ENCODE measurements at regions not wholly inside any gene's neighbourhood (a gene's known extent, or its start where the extent isn't known, plus 50 kb on each side); places are given as distances from the start of the nearest gene placed in this dataset.
A peak's percentile ranks its signal among the peaks of the same experiment; 100 is the strongest.
"Not testable (repeated sequence)": the region's sequence is repeated elsewhere in the genome, so short reads cannot be mapped to it uniquely, and the experiment has no call there.

- no peak for ATAC-seq (ENCODE audit: poor library complexity)
- H3K36me3 Mint-ChIP-seq (ENCODE audit: low read depth), result no peaks in the 10 kb centered on the region
- POLR2A ChIA-PET, result no interaction called here
- H3K4me3 Mint-ChIP-seq, result no peak overlapping the region
- no peak overlapping the region for H3K27ac ChIP-seq (ENCODE audit: low read depth in 1 of 2, low read length in 2 of 2)
- H3K4me1 ChIP-seq (ENCODE audit: insufficient read depth, low read length), result no peaks in the 10 kb centered on the region
- no peaks in the 10 kb centered on the region for H3K9me3 ChIP-seq (ENCODE audit: control insufficient read depth in 1 of 2, insufficient read depth in 1 of 2, low read length in 2 of 2)
- TF ChIP-seq CTCF (IDR thresholded peaks at IDR 0.05), result no peak
- no peaks in the 10 kb centered on the region for H3K27me3 ChIP-seq (ENCODE audit: control insufficient read depth in 1 of 2, insufficient read depth in 2 of 2, low read length in 2 of 2)
- CTCF ChIA-PET, result no interaction called here
- peaks cover 3% of the 10 kb centered on the region for H3K27me3 Mint-ChIP-seq
- intact Hi-C loops (cut with DNase I, micrococcal nuclease), result no loop called here
- no peaks in the 10 kb centered on the region for H3K9me3 Mint-ChIP-seq
- H3K4me3 ChIP-seq (ENCODE audit: low read length), result no peak overlapping the region
- DNase-seq, result no peak
- no peaks in the 10 kb centered on the region for H3K36me3 ChIP-seq (ENCODE audit: insufficient read depth, low read length)
- peaks cover 7% of the 10 kb centered on the region for H3K4me1 Mint-ChIP-seq (ENCODE audit: low read depth)
- H3K27ac Mint-ChIP-seq, result no peak overlapping the region
Measured at GRCh38 chr12:66756631-66757030, 77.8 kb upstream of the GRIP1 start.

- H3K9me3 Mint-ChIP-seq; H3K9me3 ChIP-seq (ENCODE audit: control insufficient read depth in 1 of 2, insufficient read depth in 1 of 2, low read length in 2 of 2); H3K27ac Mint-ChIP-seq; H3K36me3 Mint-ChIP-seq (ENCODE audit: low read depth); H3K27me3 Mint-ChIP-seq; CTCF ChIA-PET; ATAC-seq (ENCODE audit: poor library complexity); H3K4me1 ChIP-seq (ENCODE audit: insufficient read depth, low read length); DNase-seq; intact Hi-C loops (cut with DNase I, micrococcal nuclease); H3K36me3 ChIP-seq (ENCODE audit: insufficient read depth, low read length); H3K4me3 Mint-ChIP-seq; H3K27ac ChIP-seq (ENCODE audit: low read depth in 1 of 2, low read length in 2 of 2); H3K4me3 ChIP-seq (ENCODE audit: low read length); POLR2A ChIA-PET; H3K27me3 ChIP-seq (ENCODE audit: control insufficient read depth in 1 of 2, insufficient read depth in 2 of 2, low read length in 2 of 2): not testable (repeated sequence)
- peaks cover 11% of the 10 kb centered on the region for H3K4me1 Mint-ChIP-seq (ENCODE audit: low read depth)
Measured at GRCh38 chr12:66760122-66760521, 81.2 kb upstream of the GRIP1 start.

GRCh38 chr12:66763467-66763866, 84.6 kb upstream of the GRIP1 start:
- no peaks in the 10 kb centered on the region for H3K9me3 Mint-ChIP-seq
- POLR2A ChIA-PET, result no interaction called here
- peaks cover 34% of the 10 kb centered on the region for H3K4me1 Mint-ChIP-seq (ENCODE audit: low read depth)
- H3K36me3 ChIP-seq (ENCODE audit: insufficient read depth, low read length), result no peaks in the 10 kb centered on the region
- intact Hi-C loops (cut with DNase I, micrococcal nuclease), result no loop called here
- H3K4me3 Mint-ChIP-seq, result no peak overlapping the region
- peaks cover 4% of the 10 kb centered on the region for H3K4me1 ChIP-seq (ENCODE audit: insufficient read depth, low read length)
- no peaks in the 10 kb centered on the region for H3K27me3 ChIP-seq (ENCODE audit: control insufficient read depth in 1 of 2, insufficient read depth in 2 of 2, low read length in 2 of 2)
- DNase-seq, result no peak
- no peak for ATAC-seq (ENCODE audit: poor library complexity)
- no peak for TF ChIP-seq CTCF (IDR thresholded peaks at IDR 0.05)
- H3K36me3 Mint-ChIP-seq (ENCODE audit: low read depth), result no peaks in the 10 kb centered on the region
- H3K27ac ChIP-seq (ENCODE audit: low read depth in 1 of 2, low read length in 2 of 2), result no peak overlapping the region
- no peaks in the 10 kb centered on the region for H3K9me3 ChIP-seq (ENCODE audit: control insufficient read depth in 1 of 2, insufficient read depth in 1 of 2, low read length in 2 of 2)
- H3K27me3 Mint-ChIP-seq, result no peaks in the 10 kb centered on the region
- H3K27ac Mint-ChIP-seq, result no peak overlapping the region
- no peak overlapping the region for H3K4me3 ChIP-seq (ENCODE audit: low read length)
- CTCF ChIA-PET, result interaction anchor here (0.8 kb wide), 1 partner anchor 12 kb away, joined by 3 read pairs; no protein-coding TSS in a partner anchor

GRCh38 chr12:66765204-66765603, 86.3 kb upstream of the GRIP1 start:
- no peak for ATAC-seq (ENCODE audit: poor library complexity)
- Histone ChIP-seq H3K27ac (ENCODE audit: low read depth in 1 of 2, low read length in 2 of 2) (no peak overlapping the region), H3K36me3 (ENCODE audit: insufficient read depth, low read length) (no peaks in the 10 kb centered on the region), H3K4me3 (ENCODE audit: low read length) (no peak overlapping the region), H3K27me3 (ENCODE audit: control insufficient read depth in 1 of 2, insufficient read depth in 2 of 2, low read length in 2 of 2) (no peaks in the 10 kb centered on the region), H3K9me3 (ENCODE audit: control insufficient read depth in 1 of 2, insufficient read depth in 1 of 2, low read length in 2 of 2) (no peaks in the 10 kb centered on the region), H3K4me1 (ENCODE audit: insufficient read depth, low read length) (peaks cover 4% of the 10 kb centered on the region)
- H3K36me3 Mint-ChIP-seq (ENCODE audit: low read depth), result no peaks in the 10 kb centered on the region
- TF ChIP-seq CTCF (IDR thresholded peaks at IDR 0.05), result no peak
- DNase-seq, result no peak
- ChIA-PET CTCF (no interaction called here), POLR2A (interaction anchor here (2.0 kb wide), 1 partner anchor 65 kb away, joined by 4 read pairs; no protein-coding TSS in a partner anchor)
- intact Hi-C loops (cut with DNase I, micrococcal nuclease), result no loop called here
- H3K9me3 Mint-ChIP-seq, result no peaks in the 10 kb centered on the region
- H3K27ac Mint-ChIP-seq, result peak overlapping the region; percentile 65
- no peaks in the 10 kb centered on the region for H3K27me3 Mint-ChIP-seq
- H3K4me1 Mint-ChIP-seq (ENCODE audit: low read depth), result peaks cover 39% of the 10 kb centered on the region
- peak overlapping the region; percentile 5 for H3K4me3 Mint-ChIP-seq
